Right atrium auricular region (tissue), 2 donors: ENCODE measurements at regions not wholly inside any gene's neighbourhood (a gene's known extent, or its start where the extent isn't known, plus 50 kb on each side); places are given as distances from the start of the nearest gene placed in this dataset.

ENCODE experiments used
- DNase-seq: peaks from one replicate; pipeline ENCODE4 v3.0.0-alpha.2; 2019; ENCODE audit warnings: low spot score
- H3K27ac ChIP-seq, 2 donors: fragments of 200-600 bp; sonication (generic); 1 replicate in 1 of 2; 2 replicates in 1 of 2; pipeline ENCODE4 v1.5.1; 2016 to 2019
- H3K27me3 ChIP-seq, 2 donors: fragments of 200-600 bp; sonication (generic); one replicate each; pipeline versions ENCODE4 v1.5.1 to v1.6.0; 2017 to 2019
- H3K36me3 ChIP-seq: fragments of 200-600 bp; sonication (generic); one replicate; pipeline ENCODE4 v1.5.1; 2016
- H3K4me1 ChIP-seq, 2 donors: fragments of 200-600 bp; sonication (generic); one replicate each; pipeline versions ENCODE4 v1.5.1 to v1.6.0; 2017 to 2019
- H3K4me3 ChIP-seq, 2 donors: fragments of 200-600 bp; sonication (generic); 1 replicate in 1 of 2; 2 replicates in 1 of 2; pipeline ENCODE4 v1.5.1; 2017 to 2019; ENCODE audit warnings: mild to moderate bottlenecking in 1 of 2, moderate library complexity in 1 of 2
- H3K9me3 ChIP-seq, 2 donors: fragments of 200-600 bp; sonication (generic); one replicate each; pipeline ENCODE4 v1.5.1; 2019
- CTCF ChIP-seq, 2 donors: fragments of 200-600 bp; sonication (generic); IDR thresholded peaks; one replicate each; pipeline ENCODE4 v1.5.1; 2019; ENCODE audit warnings: antibody characterized with exemption in 2 of 2

DNA sequence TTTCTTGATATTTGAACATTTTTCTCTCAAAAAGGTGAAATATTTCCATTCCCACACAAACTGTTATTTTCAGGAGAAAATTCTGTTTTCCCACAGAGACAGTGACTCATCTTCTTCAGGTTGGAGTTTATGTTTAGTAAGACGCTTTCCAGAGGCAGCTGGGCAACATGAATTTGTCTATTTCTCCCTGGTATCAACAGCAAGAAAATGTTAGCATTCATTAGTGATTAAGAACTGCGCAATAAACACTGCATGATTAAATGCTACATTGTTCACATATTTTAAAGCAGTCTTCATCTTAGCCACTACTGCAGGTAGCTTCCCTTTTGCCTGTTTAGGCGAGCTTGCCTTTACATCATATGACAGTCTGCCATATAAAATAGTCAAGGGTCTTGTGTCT is 295.7 kb downstream of the C6orf118 start:
- no peak overlapping the region for H3K27ac ChIP-seq
- DNase-seq: no peak
- no peaks in the 10 kb centered on the region for H3K9me3 ChIP-seq
- TF ChIP-seq CTCF (IDR thresholded peaks at IDR 0.05): no peak
- no peaks in the 10 kb centered on the region for H3K4me1 ChIP-seq
- H3K4me3 ChIP-seq: no peak overlapping the region
- H3K27me3 ChIP-seq: no peaks in the 10 kb centered on the region
- no peaks in the 10 kb centered on the region for H3K36me3 ChIP-seq

DNA sequence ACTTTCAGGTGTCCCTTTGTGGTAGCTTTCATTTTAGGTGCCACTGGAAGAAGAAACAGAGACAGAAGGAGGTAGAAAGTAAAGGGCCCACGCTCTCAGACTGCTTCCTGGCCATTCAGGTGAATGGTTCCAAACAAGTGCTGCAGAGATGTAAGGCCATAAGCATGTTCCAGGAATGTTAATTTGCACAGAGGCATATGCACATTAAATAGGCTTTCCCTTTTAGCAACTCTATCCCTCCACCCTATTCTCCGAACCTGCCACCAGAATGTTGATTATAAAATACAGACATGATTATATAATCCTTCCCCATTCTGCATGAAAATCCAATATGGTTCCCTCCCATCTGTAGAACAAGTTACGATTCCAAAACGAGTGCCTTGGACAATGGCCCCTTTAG is 297.2 kb downstream of the C6orf118 start:
- TF ChIP-seq CTCF (IDR thresholded peaks at IDR 0.05): no peak
- H3K27me3 ChIP-seq: no peaks in the 10 kb centered on the region
- no peaks in the 10 kb centered on the region for H3K36me3 ChIP-seq
- H3K27ac ChIP-seq: no peak overlapping the region
- no peaks in the 10 kb centered on the region for H3K9me3 ChIP-seq
- H3K4me3 ChIP-seq: no peak overlapping the region
- DNase-seq: no peak
- no peaks in the 10 kb centered on the region for H3K4me1 ChIP-seq

DNA sequence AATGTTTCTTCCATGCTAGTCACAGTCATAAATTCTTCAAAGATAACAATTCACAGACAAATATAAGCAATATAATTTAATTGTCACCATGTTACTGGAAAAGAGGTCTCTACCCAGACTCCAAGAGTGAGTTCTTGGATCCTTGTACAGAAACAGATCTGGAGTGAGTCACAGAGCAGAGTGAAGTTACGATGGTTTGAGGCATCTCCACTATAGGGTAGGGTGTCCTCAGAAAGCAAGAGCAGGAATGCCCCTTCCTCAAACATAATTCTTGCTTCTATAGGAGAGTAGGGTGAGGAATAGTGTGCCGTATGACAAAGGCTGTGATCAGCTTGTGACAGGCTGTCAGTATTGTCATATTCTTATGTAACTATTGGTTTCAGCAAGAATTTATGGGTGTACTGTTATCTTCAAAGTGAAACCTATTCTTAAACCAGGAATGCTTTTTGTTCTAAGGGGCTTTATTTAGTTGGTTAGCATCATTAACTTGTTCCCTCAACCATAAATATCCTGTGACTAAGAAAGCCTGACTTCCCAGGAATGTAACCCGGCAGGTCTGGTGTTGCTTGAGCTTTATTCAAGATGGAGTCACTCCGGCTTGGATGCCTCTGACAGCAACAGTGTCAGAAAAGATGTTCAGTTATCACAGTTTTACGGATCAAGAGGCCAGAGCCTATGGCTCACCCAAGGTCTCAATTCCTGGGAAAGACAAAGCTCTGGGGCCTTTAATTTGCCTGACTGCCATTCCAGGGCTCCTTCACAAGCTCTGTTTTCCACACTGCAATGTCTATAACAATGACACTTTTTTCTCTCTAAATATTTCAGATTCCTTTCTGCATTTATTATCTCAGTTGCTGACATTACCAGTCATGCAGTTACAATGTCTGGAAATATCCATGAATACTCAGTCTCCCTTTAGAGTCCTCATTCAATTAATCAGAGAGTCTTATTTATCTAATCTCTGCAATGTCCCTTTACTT is 298.6 kb downstream of the C6orf118 start:
- H3K9me3 ChIP-seq: peaks cover 0 to 2% of the 10 kb centered on the region in 2 donors
- no peaks in the 10 kb centered on the region for H3K36me3 ChIP-seq
- no peak overlapping the region for H3K27ac ChIP-seq
- no peak for DNase-seq
- no peak overlapping the region for H3K4me3 ChIP-seq
- no peak for TF ChIP-seq CTCF (IDR thresholded peaks at IDR 0.05)
- H3K4me1 ChIP-seq: no peaks in the 10 kb centered on the region
- no peaks in the 10 kb centered on the region for H3K27me3 ChIP-seq

DNA sequence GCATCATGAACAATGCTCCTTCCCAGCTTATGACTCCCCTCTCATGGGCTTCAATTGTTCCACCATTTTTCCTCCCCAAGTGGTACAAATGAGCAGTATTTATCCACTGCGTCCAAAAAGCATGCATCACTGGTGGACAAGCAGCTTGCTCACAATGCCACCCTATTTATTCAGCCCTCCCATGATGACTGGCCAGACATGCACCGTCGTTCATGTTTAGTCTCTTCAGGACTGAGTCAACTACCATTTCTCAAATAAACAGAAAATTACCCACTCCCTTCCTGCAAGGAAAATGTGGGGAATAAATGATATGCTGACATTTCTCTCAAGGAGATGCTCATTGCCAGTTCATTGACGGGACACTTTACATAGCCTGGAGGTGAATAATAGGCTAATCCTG is 300.4 kb downstream of the C6orf118 start:
- Histone ChIP-seq H3K4me1 (no peaks in the 10 kb centered on the region), H3K27ac (no peak overlapping the region), H3K36me3 (no peaks in the 10 kb centered on the region), H3K27me3 (no peaks in the 10 kb centered on the region), H3K9me3 (peaks cover 0 to 6% of the 10 kb centered on the region in 2 donors), H3K4me3 (no peak overlapping the region)
- TF ChIP-seq CTCF (IDR thresholded peaks at IDR 0.05): no peak
- DNase-seq: no peak

- no peak for DNase-seq
- Histone ChIP-seq H3K4me3 (no peak overlapping the region), H3K27ac (no peak overlapping the region), H3K36me3 (no peaks in the 10 kb centered on the region), H3K9me3 (peaks cover 0 to 6% of the 10 kb centered on the region in 2 donors), H3K27me3 (no peaks in the 10 kb centered on the region), H3K4me1 (no peaks in the 10 kb centered on the region)
- TF ChIP-seq CTCF (IDR thresholded peaks at IDR 0.05): no peak
These were observed 306.5 kb downstream of the C6orf118 start for GRCh38 chr6:165002866-165003265.
